GM23248 (cell line): ENCODE measurements at regions not wholly inside any gene's neighbourhood (a gene's known extent, or its start where the extent isn't known, plus 50 kb on each side); places are given as distances from the start of the nearest gene placed in this dataset.

Source experiments
- EZH2 ChIP-seq: fragments of 200-600 bp; sonication (generic); IDR thresholded peaks from 2 replicates; pipeline ENCODE4 v1.6.1; 2018; ENCODE audit warnings: antibody characterized with exemption, mild to moderate bottlenecking; ENCODE audit not compliant: insufficient read depth, poor library complexity, severe bottlenecking
- EZH2phosphoT487 ChIP-seq: fragments of 200-600 bp; sonication (generic); IDR thresholded peaks from 2 replicates; pipeline ENCODE4 v1.6.1; 2018; ENCODE audit warnings: antibody characterized with exemption, moderate library complexity, mild to moderate bottlenecking, low read depth; ENCODE audit not compliant: insufficient read depth

DNA sequence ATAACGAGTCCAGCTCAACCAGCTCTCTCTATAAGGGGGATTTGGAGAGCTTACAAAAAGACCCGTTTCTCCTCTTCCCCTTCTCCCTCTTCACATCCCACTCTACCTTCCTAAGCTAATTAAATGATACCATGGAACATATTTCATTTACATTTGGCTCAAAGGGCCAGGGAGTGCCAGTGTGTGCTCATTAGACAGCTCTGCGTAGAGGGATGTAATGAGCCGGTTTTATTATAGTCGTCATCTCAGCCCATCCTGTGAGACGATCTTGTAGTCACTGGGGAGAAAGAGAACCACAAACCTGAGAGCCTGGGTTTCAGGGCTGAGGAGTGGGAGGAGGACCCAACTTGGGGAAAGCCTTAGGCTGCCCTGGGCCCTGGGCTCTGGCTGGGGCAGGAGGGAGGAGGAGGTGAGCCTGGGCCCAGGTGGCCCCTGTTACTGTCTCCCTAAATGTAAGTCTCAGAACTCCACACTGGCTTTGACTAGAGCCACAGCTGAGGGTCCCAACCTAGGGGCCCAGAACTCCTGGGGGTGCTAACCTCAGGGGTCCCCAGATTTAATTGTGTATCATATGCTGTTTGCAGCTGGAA is 354.6 kb downstream of the MATN1 start:
- TF ChIP-seq EZH2 (no peak), EZH2phosphoT487 (no peak)
